Transverse colon (tissue), 4 donors: ENCODE measurements at regions not wholly inside any gene's neighbourhood (a gene's known extent, or its start where the extent isn't known, plus 50 kb on each side); places are given as distances from the start of the nearest gene placed in this dataset.

ENCODE experiments used
- DNase-seq: peaks from one replicate; pipeline ENCODE4 v3.0.0-alpha.2; 2019
- H3K27ac ChIP-seq, 4 donors: fragments of 200-600 bp; sonication (generic); 2 replicates each; pipeline ENCODE4 v1.5.1; 2016 to 2018; ENCODE audit warnings: inconsistent platforms in 4 of 4
- H3K27me3 ChIP-seq: fragments of 200-600 bp; sonication (generic); 2 replicates; pipeline ENCODE4 v1.5.1; 2017; ENCODE audit warnings: inconsistent platforms
- H3K36me3 ChIP-seq, 4 donors: fragments of 200-600 bp; sonication (generic); 2 replicates each; pipeline ENCODE4 v1.5.1; 2017 to 2019; ENCODE audit warnings: inconsistent platforms in 4 of 4
- H3K4me1 ChIP-seq, 4 donors: fragments of 200-600 bp; sonication (generic); 2 replicates each; pipeline ENCODE4 v1.5.1; 2017 to 2020; ENCODE audit warnings: inconsistent platforms in 4 of 4
- H3K4me3 ChIP-seq, 4 donors: fragments of 200-600 bp; sonication (generic); 1 replicate in 1 of 4; 2 replicates in 3 of 4; pipeline versions ENCODE4 v1.5.1 to v1.6.1; 2017 to 2019; ENCODE audit warnings: inconsistent platforms in 4 of 4
- H3K9me3 ChIP-seq, 2 donors: fragments of 200-600 bp; sonication (generic); 2 replicates each; pipeline ENCODE4 v1.5.1; 2017 to 2019; ENCODE audit warnings: inconsistent platforms in 2 of 2
- CTCF ChIP-seq, 5 experiments: fragments of 200-600 bp in 3 of 5; fragments of 450-650 bp in 2 of 5; sonication (generic) in 3 of 5; IDR thresholded peaks; 1 replicate in 2 of 5; 2 replicates in 3 of 5; pipeline ENCODE4 v1.5.1; 2016 to 2017; ENCODE audit warnings: antibody characterized with exemption in 5 of 5, inconsistent platforms in 3 of 5, mild to moderate bottlenecking in 2 of 5, moderate library complexity in 1 of 5
- EP300 ChIP-seq: sonication (generic); formaldehyde crosslinking; IDR thresholded peaks from one replicate; pipeline ENCODE4 v1.6.1; 2017; ENCODE audit warnings: antibody characterized with exemption, low read depth
- POLR2A ChIP-seq: fragments of 450-650 bp; IDR thresholded peaks from one replicate; pipeline ENCODE4 v1.6.1; 2016; ENCODE audit warnings: antibody characterized with exemption, mild to moderate bottlenecking, moderate library complexity
- POLR2AphosphoS5 ChIP-seq, 3 donors: sonication (generic); formaldehyde crosslinking; IDR thresholded peaks; one replicate each; pipeline ENCODE4 v1.6.1; 2016; ENCODE audit warnings: antibody characterized with exemption in 3 of 3
- WGBS, 2 donors: methylation state at CpG; one replicate each; pipeline ENCODE4 v1.1.5; 2018; ENCODE audit warnings: low coverage in 1 of 2; 5-methylcytosine and 5-hydroxymethylcytosine counted together
- in situ Hi-C, 4 donors: fragments of 200-750 bp; cut with MboI; loops; one replicate each; pipeline versions ENCODE4 v1.15.0 to v1.15.1; 2017; ENCODE audit warnings: low sequenced_read_pairs in 3 of 4, low pct_ligation_motif_present in 1 of 4, low pct_unique_long_range_greater_than_20kb in 1 of 4
- intact Hi-C: fragments of 100-400 bp; cut with DNase I; formaldehyde crosslinking; loops from one replicate; pipeline ENCODE4 v1.15.1; 2023; ENCODE audit warnings: low total_unique reads

GRCh38 chr18:56436651-56437050 is 201.7 kb downstream of the TXNL1 start:
- WGBS, 2 donors = 24 to 44% methylated on average over 1 of the region's 1 CpG
- in situ Hi-C loops (no loop called here), intact Hi-C loops (no loop called here)
- Histone ChIP-seq H3K4me3 (no peak overlapping the region), H3K27ac (no peak overlapping the region), H3K4me1 (no peaks in the 10 kb centered on the region), H3K9me3 (no peaks in the 10 kb centered on the region), H3K36me3 (no peaks in the 10 kb centered on the region), H3K27me3 (no peaks in the 10 kb centered on the region)
- TF ChIP-seq POLR2AphosphoS5 (IDR thresholded peaks at IDR 0.05) (no peak), POLR2A (no peak), EP300 (no peak), CTCF (IDR thresholded peaks at IDR 0.05) (no peak)
- DNase-seq = no peak

GRCh38 chr18:56433919-56434318 is 204.5 kb downstream of the TXNL1 start:
- Histone ChIP-seq H3K36me3 (no peaks in the 10 kb centered on the region), H3K27ac (no peak overlapping the region), H3K4me1 (no peaks in the 10 kb centered on the region), H3K9me3 (no peaks in the 10 kb centered on the region), H3K4me3 (no peak overlapping the region), H3K27me3 (no peaks in the 10 kb centered on the region)
- DNase-seq = no peak
- TF ChIP-seq EP300 = no peak
- TF ChIP-seq CTCF (IDR thresholded peaks at IDR 0.05) = no peak
- TF ChIP-seq POLR2AphosphoS5 (IDR thresholded peaks at IDR 0.05) = no peak
- TF ChIP-seq POLR2A = no peak
- 45 to 67% methylated on average over 3 of the region's 3 CpGs for WGBS, 2 donors
- intact Hi-C loops (no loop called here), in situ Hi-C loops (no loop called here)

GRCh38 chr18:56431551-56431950 is 206.8 kb downstream of the TXNL1 start:
- Histone ChIP-seq H3K36me3 (no peaks in the 10 kb centered on the region), H3K27me3 (no peaks in the 10 kb centered on the region), H3K27ac (no peak overlapping the region), H3K4me1 (no peaks in the 10 kb centered on the region), H3K4me3 (no peak overlapping the region), H3K9me3 (peaks cover 6 to 17% of the 10 kb centered on the region in 2 donors)
- intact Hi-C loops (no loop called here), in situ Hi-C loops (no loop called here)
- TF ChIP-seq POLR2A (no peak), POLR2AphosphoS5 (IDR thresholded peaks at IDR 0.05) (no peak), CTCF (IDR thresholded peaks at IDR 0.05) (no peak), EP300 (no peak)
- no peak for DNase-seq

- intact Hi-C loops = no loop called here
- Histone ChIP-seq H3K36me3 (no peaks in the 10 kb centered on the region), H3K9me3 (peaks cover 6 to 17% of the 10 kb centered on the region in 2 donors), H3K27me3 (no peaks in the 10 kb centered on the region), H3K27ac (no peak overlapping the region), H3K4me3 (no peak overlapping the region), H3K4me1 (no peaks in the 10 kb centered on the region)
- in situ Hi-C loops = no loop called here
- DNase-seq = no peak
- TF ChIP-seq POLR2AphosphoS5 (IDR thresholded peaks at IDR 0.05) (no peak), EP300 (no peak), CTCF (IDR thresholded peaks at IDR 0.05) (no peak), POLR2A (no peak)
Measured at GRCh38 chr18:56423626-56424025, 214.8 kb downstream of the TXNL1 start.
